ENCODE measurements at regions not wholly inside any gene's neighbourhood (a gene's known extent, or its start where the extent isn't known, plus 50 kb on each side); places are given as distances from the start of the nearest gene placed in this dataset.
"Not testable (repeated sequence)": the region's sequence is repeated elsewhere in the genome, so short reads cannot be mapped to it uniquely, and the experiment has no call there.

DNA sequence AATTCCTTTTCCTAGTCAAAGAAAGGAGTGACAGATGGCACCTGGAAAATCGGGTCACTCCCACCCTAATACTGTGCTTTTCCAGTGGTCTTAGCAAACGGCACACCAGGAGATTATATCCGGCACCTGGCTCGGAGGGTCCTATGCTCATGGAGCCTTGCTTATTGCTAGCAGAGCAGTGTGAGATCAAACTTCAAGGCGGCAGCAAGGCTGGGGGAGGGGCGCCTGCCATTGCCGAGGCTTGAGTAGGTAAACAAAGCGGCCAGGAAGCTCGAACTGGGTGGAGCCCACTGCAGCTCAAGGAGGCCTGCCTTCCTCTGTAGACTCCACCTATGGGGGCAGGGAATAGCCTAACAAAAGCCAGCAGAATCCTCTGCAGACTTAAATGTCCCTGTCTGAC, 171.4 kb upstream of the AGR3 start:
- TF ChIP-seq, protein P1, sequence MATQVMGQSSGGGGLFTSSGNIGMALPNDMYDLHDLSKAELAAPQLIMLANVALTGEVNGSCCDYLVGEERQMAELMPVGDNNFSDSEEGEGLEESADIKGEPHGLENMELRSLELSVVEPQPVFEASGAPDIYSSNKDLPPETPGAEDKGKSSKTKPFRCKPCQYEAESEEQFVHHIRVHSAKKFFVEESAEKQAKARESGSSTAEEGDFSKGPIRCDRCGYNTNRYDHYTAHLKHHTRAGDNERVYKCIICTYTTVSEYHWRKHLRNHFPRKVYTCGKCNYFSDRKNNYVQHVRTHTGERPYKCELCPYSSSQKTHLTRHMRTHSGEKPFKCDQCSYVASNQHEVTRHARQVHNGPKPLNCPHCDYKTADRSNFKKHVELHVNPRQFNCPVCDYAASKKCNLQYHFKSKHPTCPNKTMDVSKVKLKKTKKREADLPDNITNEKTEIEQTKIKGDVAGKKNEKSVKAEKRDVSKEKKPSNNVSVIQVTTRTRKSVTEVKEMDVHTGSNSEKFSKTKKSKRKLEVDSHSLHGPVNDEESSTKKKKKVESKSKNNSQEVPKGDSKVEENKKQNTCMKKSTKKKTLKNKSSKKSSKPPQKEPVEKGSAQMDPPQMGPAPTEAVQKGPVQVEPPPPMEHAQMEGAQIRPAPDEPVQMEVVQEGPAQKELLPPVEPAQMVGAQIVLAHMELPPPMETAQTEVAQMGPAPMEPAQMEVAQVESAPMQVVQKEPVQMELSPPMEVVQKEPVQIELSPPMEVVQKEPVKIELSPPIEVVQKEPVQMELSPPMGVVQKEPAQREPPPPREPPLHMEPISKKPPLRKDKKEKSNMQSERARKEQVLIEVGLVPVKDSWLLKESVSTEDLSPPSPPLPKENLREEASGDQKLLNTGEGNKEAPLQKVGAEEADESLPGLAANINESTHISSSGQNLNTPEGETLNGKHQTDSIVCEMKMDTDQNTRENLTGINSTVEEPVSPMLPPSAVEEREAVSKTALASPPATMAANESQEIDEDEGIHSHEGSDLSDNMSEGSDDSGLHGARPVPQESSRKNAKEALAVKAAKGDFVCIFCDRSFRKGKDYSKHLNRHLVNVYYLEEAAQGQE (IDR thresholded peaks at IDR 0.05; ENCODE audit: borderline replicate concordance), result not testable (repeated sequence)
- not testable (repeated sequence) for TF ChIP-seq TAF1 (IDR thresholded peaks at IDR 0.05; ENCODE audit: low read depth)
- TF ChIP-seq, protein P2, sequence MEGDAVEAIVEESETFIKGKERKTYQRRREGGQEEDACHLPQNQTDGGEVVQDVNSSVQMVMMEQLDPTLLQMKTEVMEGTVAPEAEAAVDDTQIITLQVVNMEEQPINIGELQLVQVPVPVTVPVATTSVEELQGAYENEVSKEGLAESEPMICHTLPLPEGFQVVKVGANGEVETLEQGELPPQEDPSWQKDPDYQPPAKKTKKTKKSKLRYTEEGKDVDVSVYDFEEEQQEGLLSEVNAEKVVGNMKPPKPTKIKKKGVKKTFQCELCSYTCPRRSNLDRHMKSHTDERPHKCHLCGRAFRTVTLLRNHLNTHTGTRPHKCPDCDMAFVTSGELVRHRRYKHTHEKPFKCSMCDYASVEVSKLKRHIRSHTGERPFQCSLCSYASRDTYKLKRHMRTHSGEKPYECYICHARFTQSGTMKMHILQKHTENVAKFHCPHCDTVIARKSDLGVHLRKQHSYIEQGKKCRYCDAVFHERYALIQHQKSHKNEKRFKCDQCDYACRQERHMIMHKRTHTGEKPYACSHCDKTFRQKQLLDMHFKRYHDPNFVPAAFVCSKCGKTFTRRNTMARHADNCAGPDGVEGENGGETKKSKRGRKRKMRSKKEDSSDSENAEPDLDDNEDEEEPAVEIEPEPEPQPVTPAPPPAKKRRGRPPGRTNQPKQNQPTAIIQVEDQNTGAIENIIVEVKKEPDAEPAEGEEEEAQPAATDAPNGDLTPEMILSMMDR (IDR thresholded peaks at IDR 0.05; ENCODE audit: poor library complexity, severe bottlenecking), result not testable (repeated sequence)

Measured in neural cell (in vitro differentiated cells).